ENCODE measurements at regions not wholly inside any gene's neighbourhood (a gene's known extent, or its start where the extent isn't known, plus 50 kb on each side); places are given as distances from the start of the nearest gene placed in this dataset.
"Not testable (repeated sequence)": the region's sequence is repeated elsewhere in the genome, so short reads cannot be mapped to it uniquely, and the experiment has no call there.

GRCh38 chr3:197456261-197457091 lies 99.3 kb downstream of the BDH1 start:
- in situ Hi-C loops (cut with HindIII; ENCODE audit: low pct_unique_long_range_greater_than_20kb, low sequenced_read_pairs) (no loop called here), intact Hi-C loops (cut with micrococcal nuclease; ENCODE audit: unreplicated experiment) (loop anchor here (10.0 kb wide), 1 partner anchor 162 kb away; the partner anchor contains the start of gene DLG1)
- peak overlapping the region; percentile 48 to 61 for H3K4me3 ChIP-seq (ENCODE audit: low read depth in 2 of 2, low read length in 2 of 2)
- BruUV-seq (replicated peaks): no TSS peak
- ATAC-seq (peak; percentile 88), DNase-seq (ENCODE audit: low read depth, low spot score) (no peak)
- no peaks in the 10 kb centered on the region for H3K9me3 ChIP-seq (ENCODE audit: control insufficient read depth, insufficient read depth, low read depth, low read length)
- H3K4me1 ChIP-seq (ENCODE audit: control insufficient read depth, insufficient read depth, low read length): peaks cover 5% of the 10 kb centered on the region; the same call in 1 of the 2 replicates
- peak overlapping the region; percentile 79 for H3K27ac ChIP-seq (ENCODE audit: low read length)
- CTCF ChIA-PET: no interaction called here
- TF ChIP-seq POLR2AphosphoS5 (IDR thresholded peaks at IDR 0.05; ENCODE audit: low read depth, low read length): peak; percentile 69
- TF ChIP-seq TCF7L2 (IDR thresholded peaks at IDR 0.05; ENCODE audit: low read depth, low read length): 0 out of 2 replicates have a peak, but pooled peaks have one; percentile 17
- peak; percentile 55; the same call in 1 of the 2 replicates for TF ChIP-seq SIN3A (IDR thresholded peaks at IDR 0.05; ENCODE audit: borderline replicate concordance, insufficient read depth, low read depth, low read length)
- no peak for TF ChIP-seq CTCF (IDR thresholded peaks at IDR 0.05)
- no peak for TF ChIP-seq REST (IDR thresholded peaks at IDR 0.05; ENCODE audit: insufficient read depth in 1 of 2, low read depth in 2 of 2, low read length in 1 of 2)
- H3K27me3 ChIP-seq (ENCODE audit: control insufficient read depth, insufficient read depth, low read length): no peaks in the 10 kb centered on the region
- POLR2A ChIA-PET: interaction anchor here (0.9 kb wide), 1 partner anchor 122 kb away, joined by 9 read pairs; no protein-coding TSS in a partner anchor
- H3K36me3 ChIP-seq (ENCODE audit: control insufficient read depth, insufficient read depth, low read length): no peaks in the 10 kb centered on the region

- CTCF ChIA-PET: interaction anchor here (0.7 to 1.2 kb wide), 2 partner anchors 43 to 157 kb away, joined by 3 read pairs; no protein-coding TSS in a partner anchor
- in situ Hi-C loops (cut with HindIII; ENCODE audit: low pct_unique_long_range_greater_than_20kb, low sequenced_read_pairs); BruUV-seq (replicated peaks); H3K36me3 ChIP-seq (ENCODE audit: control insufficient read depth, insufficient read depth, low read length); ATAC-seq; H3K4me1 ChIP-seq (ENCODE audit: control insufficient read depth, insufficient read depth, low read length); H3K9me3 ChIP-seq (ENCODE audit: control insufficient read depth, insufficient read depth, low read depth, low read length); H3K4me3 ChIP-seq (ENCODE audit: low read depth in 2 of 2, low read length in 2 of 2); H3K27ac ChIP-seq (ENCODE audit: low read length); H3K27me3 ChIP-seq (ENCODE audit: control insufficient read depth, insufficient read depth, low read length); DNase-seq (ENCODE audit: low read depth, low spot score); POLR2A ChIA-PET: not testable (repeated sequence)
- intact Hi-C loops (cut with micrococcal nuclease; ENCODE audit: unreplicated experiment): loop anchor here (10.0 kb wide), 1 partner anchor 160 kb away; the partner anchor contains the start of gene DLG1
These were observed 100.9 kb downstream of the BDH1 start for GRCh38 chr3:197454841-197455240.

Data from Panc1 (cell line).